ENCODE measurements at regions not wholly inside any gene's neighbourhood (a gene's known extent, or its start where the extent isn't known, plus 50 kb on each side); places are given as distances from the start of the nearest gene placed in this dataset.

- TF ChIP-seq CBFB (IDR thresholded peaks at IDR 0.05; ENCODE audit: low read depth), result no peak
- TF ChIP-seq RAD21 (IDR thresholded peaks at IDR 0.05; ENCODE audit: insufficient read depth, low read depth, low read length), result no peak
- no peak for TF ChIP-seq MAX (IDR thresholded peaks at IDR 0.05; ENCODE audit: low read depth, low read length)
These were observed 56.1 kb upstream of the HSPA9 start for GRCh38 chr5:138631096-138631928.

All from GM12878 (cell line).